ENCODE measurements at regions not wholly inside any gene's neighbourhood (a gene's known extent, or its start where the extent isn't known, plus 50 kb on each side); places are given as distances from the start of the nearest gene placed in this dataset.
A peak's percentile ranks its signal among the peaks of the same experiment; 100 is the strongest.

DNA sequence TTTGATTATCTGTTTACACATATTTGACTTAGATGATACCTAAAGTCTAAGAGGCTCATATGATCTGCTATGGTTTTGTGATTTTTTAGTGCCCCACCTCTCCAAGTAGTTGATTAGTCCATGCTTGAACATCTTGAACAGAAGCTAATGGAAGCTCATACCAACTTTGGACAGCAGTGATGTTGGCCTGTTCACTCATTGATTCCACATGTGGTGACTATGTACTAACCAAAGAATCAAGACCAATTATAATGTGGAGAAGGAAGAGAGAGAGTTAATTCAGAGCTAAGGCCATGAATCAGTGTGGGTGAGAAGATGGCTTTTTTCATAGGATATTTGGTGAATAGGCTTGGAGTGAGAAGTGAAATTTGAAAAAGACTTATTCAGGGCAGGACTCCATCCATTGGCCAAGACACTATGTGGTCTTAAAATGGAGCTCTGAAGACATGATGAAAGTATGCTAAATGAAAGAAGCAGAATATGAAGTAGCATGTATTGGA lies 178.3 kb upstream of the TWIST2 start:
- DNase-seq (ENCODE audit: extremely low read depth, low read depth), result no peak

DNA sequence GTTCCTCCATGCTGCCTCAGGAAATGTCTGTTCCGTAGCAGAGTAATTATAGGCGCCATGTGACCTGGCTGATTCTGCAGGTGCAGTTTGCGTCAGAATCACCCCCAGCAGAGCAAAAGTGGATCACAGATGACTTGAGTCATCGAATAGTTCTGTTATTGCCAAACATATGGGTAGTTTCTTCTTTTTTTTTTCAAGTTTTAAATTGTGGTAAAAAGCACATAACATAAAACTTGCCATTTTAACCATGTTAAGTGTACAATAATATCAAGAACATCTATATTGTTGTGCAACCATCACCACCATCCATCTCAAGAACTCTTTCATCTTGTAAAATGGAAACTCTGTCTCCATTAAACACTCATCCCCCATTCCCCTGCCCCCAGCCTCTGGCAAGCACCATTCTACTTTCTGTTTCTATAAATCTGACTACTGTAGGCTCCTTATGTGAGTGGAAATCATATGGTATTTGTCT lies 177.7 kb upstream of the TWIST2 start:
- no peak for DNase-seq (ENCODE audit: extremely low read depth, low read depth)

DNA sequence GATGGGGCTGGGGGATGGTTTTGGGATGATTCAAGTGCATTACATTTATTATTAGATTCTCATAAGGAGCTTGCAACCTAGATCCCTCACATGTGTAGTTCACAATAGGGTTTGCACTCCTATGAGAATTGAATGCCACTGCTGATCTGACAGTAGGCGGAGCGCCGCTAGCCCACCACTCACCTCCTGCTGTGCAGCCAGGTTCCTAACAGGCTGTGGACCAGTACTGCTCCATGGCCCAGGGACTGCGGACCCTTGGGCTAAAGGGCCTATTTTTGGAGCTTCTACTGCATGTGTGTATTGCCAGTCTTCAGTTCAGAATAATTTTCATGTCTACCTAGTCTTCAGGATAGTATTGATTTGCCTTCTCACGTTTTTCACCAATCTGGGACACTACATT lies 165.3 kb upstream of the TWIST2 start:
- DNase-seq (ENCODE audit: extremely low read depth, low read depth), result no peak

DNA sequence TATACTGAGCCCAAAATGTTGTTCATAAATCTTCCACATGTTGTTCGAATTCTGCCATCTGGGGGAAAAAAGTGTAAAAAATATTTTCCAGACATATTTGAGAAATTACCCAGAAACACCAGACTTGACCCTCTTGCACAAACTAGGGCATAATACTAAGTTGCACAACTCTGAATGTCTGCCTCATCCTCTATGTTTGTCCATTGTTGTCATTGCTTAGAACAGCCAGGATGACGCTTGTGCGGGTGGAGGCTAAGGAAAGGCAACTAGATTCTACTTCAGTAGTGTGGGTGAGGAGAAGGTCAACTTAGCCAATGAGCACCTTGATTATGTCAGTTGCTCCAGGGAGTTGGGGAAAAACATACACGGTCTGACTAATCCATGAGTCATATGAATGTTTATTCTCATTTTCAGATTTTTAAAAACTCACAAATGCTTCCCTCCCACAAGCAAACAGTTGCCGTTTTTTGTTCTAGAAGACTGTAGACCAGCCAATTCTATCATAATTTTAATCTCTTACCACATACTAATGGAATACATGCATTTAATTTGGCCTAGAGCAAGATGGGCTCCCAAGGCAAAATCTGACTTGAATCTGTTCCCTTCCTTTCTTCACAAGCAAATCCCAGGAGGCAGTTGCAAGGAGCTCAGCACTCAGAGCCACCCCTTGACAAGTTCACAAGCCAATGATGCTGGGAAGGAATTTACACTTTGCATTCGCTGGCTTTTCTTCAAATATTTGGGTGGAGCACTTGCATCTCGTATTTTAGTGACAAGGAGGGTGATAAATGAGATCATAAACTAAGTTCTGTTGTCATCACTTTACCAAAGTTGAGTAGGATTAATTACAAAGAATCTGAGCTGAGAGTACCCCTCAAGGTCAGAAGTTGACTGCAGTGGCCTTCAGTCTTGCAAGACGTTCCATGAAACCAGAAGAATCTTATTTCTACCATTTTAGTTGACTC lies 163.2 kb upstream of the TWIST2 start:
- peak; percentile 99 for DNase-seq (ENCODE audit: extremely low read depth, low read depth)

DNA sequence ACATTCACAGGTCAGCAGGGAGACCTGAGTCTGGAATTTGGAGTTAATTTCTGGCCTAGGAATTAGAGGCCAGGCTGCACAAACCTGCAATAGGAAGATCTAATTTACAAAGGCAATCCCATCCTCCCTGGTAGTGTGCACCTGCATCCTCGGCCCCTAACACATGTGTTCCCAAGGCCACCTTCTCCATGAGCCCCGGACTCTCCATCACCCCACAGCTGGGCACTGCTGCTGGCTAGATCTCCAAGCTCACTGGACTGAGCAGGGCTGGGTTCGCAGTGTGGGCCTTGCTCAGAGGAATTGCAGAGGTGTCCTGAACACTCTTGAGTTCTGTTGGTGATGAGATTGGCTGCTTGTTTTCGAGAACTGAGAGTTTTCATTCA lies 162.6 kb upstream of the TWIST2 start:
- DNase-seq (ENCODE audit: extremely low read depth, low read depth), result no peak

DNA sequence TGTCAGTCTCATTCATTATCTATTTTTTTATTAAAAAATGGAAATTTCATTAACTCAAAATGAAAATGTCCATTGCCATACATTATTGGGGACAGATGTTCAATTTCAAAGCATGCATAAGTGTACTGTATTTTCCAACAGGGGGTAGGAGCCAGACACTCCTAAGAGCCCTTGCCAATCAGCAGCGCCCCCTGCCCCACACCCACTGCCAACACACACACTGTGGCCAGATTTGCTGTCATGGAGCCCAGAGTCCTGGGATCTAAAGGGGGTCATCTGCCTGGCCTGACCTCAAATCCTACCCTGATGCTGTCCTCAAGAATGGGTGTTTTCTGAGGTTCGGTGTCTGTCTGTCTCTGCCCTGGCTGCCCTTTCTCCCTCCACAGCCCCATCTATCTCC lies 162.2 kb upstream of the TWIST2 start:
- no peak for DNase-seq (ENCODE audit: extremely low read depth, low read depth)

DNA sequence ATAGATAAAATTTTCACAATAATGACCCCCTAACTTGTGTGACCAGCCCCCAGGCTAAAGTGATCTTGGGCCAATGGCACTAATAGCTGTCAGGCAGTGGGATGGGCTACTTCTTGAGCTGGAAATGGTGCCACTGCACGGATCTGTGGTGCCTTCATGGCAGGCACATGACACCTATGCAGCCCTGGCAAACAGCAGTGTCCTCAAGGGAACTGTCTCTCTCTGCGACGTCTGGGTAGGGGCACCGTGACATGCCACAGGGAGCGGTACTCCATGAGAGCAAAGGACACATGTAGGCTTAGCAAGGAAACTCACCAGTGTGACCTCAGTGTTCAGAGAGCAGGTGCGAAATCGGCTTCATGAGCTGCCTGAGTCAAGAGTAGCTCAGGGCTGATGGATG lies 161.7 kb upstream of the TWIST2 start:
- DNase-seq (ENCODE audit: extremely low read depth, low read depth), result no peak

DNA sequence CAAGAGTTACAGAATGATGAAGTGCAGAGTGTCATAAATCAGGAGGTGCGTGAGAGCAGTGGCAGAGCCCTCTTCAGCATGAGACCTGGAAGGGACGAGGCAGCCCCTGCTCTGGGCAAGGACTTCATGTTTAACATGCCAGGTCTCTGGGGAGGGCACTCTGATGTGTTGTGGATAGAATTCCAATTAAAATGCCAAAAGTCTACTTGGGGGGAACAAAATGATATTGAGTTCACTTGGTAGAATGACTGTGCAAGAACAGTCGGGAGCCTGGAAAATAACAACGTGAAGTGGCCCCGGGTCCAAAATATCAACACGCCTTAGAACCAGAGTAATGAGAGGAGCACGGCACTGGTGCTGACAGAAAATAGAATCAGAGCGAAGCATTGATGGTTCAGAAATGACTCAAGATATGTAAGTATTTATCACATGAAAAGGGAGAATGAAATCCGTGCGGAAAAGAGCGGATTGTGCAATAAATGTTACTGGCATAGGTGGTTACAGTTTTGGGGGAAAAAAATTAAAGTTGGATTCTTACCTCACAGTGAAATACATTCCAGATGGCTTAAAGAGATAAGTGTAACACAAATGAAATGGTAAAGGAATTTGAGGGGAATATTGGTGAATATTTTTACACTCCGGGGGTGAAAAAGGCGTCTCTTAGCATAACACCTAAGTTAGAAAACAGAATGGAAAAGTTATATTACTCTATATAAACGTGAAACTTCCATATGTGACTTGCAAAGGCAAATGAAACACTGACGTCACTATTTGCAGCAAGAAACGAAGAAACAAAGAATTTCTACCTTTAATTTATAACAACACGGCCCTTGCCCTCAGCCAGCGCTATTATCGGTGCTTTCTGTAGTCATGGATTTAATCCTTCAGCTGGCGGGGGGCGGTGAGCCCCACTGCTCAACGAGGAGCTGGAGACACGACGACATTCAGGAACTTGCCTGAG lies 159.4 kb upstream of the TWIST2 start:
- DNase-seq (ENCODE audit: extremely low read depth, low read depth), result no peak

DNA sequence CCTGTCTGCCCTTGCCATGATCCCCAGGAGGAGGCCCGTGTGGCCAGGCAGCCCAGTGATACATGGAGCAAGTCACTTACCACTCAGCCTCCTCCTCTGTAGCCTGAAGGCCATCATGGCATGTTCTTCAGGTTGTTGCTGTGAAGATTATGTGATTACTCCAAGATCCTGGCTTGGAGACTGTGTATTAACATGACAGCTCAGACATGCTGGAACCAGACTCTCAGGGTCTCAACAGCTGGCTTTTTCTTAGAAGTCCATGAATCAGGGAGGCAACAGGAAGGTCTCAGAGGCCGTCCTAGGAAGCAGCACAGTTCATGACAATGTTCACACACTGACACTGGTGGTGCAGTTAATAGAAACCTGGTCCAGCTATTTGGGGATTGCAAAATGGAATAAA lies 158.6 kb upstream of the TWIST2 start:
- DNase-seq (ENCODE audit: extremely low read depth, low read depth), result no peak

DNA sequence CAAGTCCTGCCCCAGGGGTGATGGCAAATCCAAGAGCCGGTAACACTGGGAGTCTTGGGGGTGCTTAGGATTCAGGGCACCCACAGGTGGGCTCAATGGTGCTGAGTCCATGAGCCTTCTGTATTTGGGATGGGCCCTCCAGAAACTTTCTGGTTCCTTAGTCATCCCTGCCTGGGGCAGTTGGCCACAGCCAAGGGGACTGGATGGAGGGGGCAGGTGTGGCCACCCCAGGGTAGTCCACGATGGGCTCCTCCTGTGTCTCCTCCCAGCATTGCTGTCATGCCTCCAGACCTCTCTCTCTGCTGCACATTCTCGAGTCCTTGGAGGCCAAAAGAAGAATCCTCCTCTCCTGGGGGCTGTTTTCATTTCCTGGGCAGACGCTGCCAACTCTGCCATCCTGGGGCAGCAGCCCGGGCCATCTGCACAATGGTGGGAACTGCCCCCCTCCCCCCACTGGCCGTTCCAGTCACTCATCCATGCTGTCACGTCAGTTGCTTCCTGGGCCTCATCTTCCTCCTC lies 158.0 kb upstream of the TWIST2 start:
- DNase-seq (ENCODE audit: extremely low read depth, low read depth), result no peak

DNA sequence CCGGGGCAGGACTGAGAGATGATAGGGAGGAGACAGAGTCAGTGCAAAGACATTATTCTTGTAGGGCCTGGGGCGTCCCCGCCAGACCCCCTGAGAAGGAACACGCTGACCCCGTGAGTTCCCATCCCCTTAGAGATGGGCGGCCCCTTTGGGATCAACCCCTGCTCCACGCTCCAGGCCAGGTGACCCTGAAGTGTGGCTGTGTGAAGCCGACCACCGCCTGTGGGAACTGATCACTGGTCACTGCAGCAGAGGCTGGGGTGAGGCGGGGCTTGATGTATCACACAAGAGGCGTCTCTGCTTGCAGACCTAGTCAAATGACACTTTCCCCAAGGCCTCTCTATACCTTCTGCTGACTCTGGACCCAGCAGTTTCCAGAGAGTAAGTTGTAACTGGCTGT lies 157.4 kb upstream of the TWIST2 start:
- no peak for DNase-seq (ENCODE audit: extremely low read depth, low read depth)

DNA sequence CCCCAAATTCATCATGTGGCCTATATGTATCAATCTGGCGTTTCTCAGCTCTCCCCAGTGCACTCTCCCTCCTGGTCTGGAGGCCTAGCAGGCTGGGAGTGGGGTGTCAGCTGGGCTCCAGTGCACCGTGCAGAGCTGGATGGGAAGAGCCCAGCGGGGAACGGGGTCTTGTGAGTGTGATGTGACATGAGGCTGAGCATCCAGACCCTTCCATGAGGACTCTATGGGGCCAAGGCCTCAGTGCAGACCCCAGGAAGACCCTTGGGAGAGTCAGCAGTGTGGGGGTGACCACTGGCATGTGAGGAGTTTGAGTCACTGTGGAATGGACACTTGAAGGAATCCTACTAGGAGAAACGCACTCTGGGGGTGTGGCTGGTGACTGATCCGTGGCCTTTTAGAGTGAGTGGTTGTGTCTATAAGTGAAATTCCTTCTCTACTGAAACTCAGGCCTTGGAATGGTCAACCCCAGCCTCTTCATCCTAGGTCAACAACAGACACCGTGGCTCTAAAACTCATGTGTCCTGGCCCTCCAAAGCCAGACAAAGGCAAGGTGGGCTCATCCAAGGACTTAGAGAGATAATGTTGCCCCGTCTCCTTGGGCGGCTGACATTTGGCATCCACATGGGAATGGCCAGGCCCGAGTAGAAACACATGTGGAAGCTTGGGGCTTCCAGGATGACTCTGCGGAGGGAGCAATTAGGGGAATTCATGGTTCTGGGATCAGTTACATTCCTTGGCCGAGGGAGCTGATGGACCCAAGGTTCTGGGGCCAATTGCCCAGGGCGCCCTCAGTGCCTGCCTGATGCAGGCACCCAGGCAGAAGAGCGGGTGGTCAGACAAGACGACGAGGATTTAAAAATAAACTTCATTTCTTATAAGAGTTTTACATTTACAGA lies 156.0 kb upstream of the TWIST2 start:
- no peak for DNase-seq (ENCODE audit: extremely low read depth, low read depth)

DNA sequence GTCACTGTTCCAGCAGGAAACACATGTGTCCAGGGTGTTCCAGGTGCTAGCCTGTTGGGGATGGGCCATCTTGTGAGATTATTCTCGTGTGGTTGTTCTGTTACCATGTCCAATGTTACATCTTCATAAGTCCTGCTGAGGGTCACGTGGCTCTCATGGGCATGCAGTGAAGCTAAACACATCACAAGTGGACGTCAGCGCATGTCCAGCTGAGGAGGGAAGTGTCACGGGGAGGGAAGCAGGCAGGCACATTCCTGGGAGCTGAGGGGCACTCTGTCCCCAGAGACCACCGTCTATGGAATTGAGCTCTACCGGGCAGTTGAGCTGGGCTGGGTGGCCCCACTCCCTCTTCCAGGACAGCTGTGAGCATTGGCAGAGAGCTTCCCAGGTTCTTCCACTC lies 155.3 kb upstream of the TWIST2 start:
- no peak for DNase-seq (ENCODE audit: extremely low read depth, low read depth)

DNA sequence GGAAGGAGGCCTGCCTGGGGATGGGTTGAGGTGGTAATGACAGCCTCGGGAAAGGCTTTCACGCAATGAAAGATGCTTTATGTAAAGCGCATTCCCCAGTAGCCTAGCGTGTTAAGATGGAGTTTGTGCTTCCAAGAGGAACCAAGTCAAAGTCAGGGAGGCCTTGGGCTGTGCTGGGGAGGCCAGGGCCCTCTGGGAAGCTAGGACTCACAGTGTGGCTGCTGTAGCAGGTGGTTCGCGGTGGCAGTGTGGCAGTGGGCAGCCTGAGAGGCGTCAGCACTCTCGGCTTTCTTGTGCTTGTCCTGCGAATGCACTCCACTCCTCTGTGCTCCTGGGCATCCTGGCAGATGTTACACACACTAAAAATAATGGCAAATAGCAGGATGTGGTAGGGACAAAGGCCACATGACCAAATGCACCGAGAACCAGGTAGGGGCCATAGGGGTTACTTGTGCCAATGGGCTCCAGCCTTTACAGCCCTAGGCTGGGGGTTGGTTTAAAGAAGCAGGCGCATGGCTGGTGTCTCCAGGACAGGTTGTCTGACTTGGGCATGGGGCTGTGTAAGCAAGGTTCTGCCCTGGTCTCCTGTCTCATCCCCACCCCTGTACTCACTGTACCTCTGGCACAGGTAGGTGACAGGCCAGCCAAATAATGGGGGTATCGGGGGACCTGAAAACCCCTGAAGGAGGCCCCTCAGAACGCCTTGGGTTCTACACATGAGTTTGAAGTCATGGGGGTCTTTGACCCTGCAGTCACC lies 154.4 kb upstream of the TWIST2 start:
- DNase-seq (ENCODE audit: extremely low read depth, low read depth), result no peak

DNA sequence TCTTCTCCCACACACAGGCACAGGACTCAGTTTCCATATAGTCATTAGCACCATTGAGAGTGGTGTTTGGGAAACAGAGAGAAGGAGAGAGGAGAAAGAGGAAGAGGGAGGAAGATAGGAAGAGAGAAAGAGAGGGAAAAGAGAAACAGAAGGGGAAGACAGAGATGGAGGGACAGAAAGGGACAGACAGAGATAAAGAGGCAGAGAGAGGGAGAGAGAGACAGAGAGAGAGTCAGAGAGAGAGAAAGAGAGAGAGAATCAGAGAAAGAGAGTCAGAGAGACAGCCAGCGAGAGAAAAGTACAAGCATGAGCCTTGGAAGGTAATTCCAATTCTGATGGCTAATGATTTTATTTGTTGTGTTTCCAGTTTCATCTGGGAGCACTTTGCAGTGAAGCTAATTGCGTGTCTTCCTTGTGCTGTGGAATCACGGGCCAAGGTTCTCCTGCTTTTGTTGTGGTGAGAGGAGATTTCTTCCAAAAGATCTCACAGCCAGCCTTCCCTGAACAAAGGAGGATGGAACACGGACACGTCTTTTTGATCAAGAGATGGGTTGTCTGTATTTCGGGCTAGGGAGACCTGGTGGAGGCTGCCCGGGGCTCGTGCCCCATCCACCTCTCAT lies 153.6 kb upstream of the TWIST2 start:
- DNase-seq (ENCODE audit: extremely low read depth, low read depth), result no peak

DNA sequence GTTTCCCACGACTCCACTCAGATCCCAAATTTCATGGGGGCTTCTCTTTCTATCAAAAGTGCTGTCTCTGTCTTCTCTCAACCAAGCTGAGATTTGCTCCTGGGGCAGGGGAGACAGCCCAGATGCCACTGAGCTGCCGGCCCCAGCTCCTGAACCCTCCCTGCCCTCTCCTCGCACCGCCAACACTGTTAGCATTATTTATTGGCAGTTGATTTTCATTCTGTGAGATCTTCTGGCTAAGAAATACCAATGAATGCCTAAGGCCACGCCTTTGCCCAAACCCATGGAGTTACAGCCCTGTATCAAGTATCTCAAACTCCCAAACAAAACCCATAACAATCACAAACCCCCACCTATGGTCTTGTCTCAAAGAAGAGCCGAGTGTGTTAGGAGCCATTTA lies 153.0 kb upstream of the TWIST2 start:
- DNase-seq (ENCODE audit: extremely low read depth, low read depth), result no peak

DNA sequence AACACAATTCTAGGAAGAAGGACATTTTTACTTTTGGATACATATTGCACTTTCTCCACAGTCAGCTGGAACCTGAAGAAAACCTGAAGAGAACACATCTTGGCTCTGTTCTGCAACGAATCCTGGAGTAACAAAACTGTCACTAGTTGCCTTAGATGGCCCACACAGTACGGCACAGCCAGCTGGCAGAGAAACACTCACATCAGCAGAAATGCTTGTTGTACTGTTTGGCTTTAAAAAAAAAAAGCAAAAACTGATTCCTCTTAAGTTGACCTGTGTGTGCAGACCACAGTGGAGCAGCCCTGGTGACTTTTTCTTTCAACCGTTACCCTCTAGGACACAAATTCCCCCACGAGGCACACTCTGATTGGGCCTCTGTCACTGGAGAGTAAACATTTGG lies 152.3 kb upstream of the TWIST2 start:
- no peak for DNase-seq (ENCODE audit: extremely low read depth, low read depth)

DNA sequence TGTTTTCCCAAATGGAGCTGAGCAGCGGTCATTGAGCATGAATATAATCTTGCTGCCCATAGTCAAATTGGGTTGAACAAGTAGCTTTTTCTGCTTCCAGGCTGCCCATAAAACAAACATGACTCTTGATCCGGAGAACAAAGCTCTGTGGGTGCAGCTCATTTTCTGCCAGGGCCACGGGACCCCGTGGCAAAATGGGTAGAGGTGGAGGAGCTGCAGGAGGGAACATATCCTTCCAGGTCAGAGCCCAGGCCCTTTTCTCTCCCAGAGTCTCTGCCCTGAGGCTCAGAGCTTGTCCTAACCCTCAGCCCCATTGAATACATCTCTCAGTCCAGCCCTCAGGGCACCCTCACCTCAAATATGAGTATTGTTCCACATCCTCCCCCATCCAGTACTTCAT lies 151.6 kb upstream of the TWIST2 start:
- DNase-seq (ENCODE audit: extremely low read depth, low read depth), result no peak

DNA sequence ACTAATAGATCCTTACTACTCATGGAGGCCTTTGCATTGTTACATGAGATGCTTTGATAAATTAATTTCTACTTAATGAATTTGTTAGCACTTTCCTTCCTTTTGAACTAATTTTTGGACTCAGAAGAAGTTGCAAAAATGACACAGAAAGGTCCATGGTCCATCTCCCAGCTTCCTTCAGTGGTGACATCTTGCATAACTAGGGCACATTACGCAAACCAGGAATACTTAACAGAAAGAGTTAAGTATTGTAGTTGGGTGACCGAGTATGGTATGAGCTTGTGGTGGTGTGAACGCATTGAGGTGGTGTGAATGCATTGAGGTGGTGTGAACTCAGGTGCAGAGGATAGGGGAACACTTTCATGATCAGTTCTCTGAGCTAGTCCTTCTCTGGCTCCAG lies 151.1 kb upstream of the TWIST2 start:
- no peak for DNase-seq (ENCODE audit: extremely low read depth, low read depth)

Measured in NCI-H460 (cell line).